ES-I3 (cell line): ENCODE measurements at regions not wholly inside any gene's neighbourhood (a gene's known extent, or its start where the extent isn't known, plus 50 kb on each side); places are given as distances from the start of the nearest gene placed in this dataset.

ENCODE experiments used
- H3K36me3 ChIP-seq: 2 replicates; pipeline ENCODE4 v1.6.1; 2013; ENCODE audit warnings: mild to moderate bottlenecking, low read length, control low read depth, moderate library complexity; ENCODE audit not compliant: insufficient read depth
- H3K4me1 ChIP-seq: 2 replicates; pipeline ENCODE4 v1.6.1; 2013; ENCODE audit warnings: mild to moderate bottlenecking, control low read depth, low read length; ENCODE audit not compliant: insufficient read depth
- H3K9ac ChIP-seq: 2 replicates; pipeline ENCODE4 v1.6.1; 2013; ENCODE audit warnings: low read depth, mild to moderate bottlenecking, low read length, moderate library complexity
- H3K9me3 ChIP-seq: 2 replicates; pipeline ENCODE4 v1.6.1; 2013; ENCODE audit warnings: mild to moderate bottlenecking, low read length, moderate library complexity; ENCODE audit not compliant: control insufficient read depth, insufficient read depth

DNA sequence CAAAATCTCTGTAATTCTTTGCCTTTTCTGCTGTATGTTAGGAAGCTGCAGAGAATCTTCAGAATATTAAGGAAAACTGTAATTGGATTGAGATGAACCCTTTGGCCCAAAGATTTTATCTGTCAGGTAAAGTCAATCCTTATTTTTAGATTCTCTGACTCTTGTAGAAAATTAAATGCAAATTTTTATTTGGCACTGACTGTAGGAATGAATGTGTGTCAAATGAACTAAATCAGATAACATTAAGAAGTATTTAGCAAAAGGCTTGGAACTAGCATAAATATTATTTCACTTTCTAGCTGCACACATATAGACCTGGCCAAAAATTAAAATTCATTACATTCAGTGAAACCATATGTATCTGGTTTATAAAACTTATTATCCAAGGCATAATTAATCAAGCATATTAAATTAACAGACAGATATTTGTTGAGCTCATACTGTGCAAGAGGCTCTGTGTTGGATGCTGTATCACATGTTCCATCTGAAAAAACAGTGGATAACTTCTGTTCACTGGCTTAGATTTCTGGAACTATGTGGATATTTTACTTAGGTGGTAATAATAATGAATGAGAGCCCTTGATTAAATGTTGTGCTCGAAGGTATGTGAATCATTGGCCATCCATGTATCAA, 124.8 kb downstream of the HDGFL1 start:
- Histone ChIP-seq H3K9ac (no peak overlapping the region), H3K9me3 (no peaks in the 10 kb centered on the region), H3K36me3 (no peaks in the 10 kb centered on the region), H3K4me1 (no peaks in the 10 kb centered on the region)

DNA sequence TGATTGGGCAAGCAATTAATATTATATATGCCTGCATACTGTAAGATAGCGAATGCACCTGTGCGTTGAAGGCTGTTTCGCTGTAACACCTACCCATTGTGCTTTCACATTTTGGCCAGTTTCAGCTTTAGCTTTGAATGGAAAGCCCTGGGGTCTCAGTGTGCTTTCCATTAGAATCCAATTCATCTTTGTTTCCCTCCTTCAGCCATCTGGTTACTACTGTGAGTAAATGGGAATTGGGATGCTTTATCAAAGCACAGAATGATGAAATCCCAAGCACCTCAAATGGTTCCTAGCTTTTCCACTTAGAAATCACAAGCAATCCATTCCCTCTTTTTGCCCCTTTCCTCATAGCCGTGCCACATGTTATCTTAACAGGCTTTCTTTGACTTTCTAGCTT, 127.1 kb downstream of the HDGFL1 start:
- H3K4me1 ChIP-seq: no peaks in the 10 kb centered on the region
- no peaks in the 10 kb centered on the region for H3K9me3 ChIP-seq
- no peaks in the 10 kb centered on the region for H3K36me3 ChIP-seq
- no peak overlapping the region for H3K9ac ChIP-seq

DNA sequence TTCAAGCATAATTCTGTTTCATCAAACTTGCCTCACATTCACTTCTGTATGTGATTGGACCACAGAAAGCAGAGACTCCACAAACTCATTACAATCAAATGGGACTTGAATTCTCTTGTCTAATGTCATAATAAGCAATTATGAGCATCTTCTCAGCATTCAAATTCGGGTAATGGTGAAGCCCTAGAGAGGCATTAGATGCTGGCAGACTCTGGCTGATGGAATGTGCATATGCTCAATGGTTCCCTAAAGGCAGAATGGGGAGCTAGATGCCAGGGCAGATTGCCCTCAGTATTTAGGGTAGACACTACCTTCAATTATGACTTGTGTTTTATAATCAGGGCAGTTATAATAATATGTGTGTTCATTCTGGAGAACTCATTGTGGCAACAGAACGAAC, 127.9 kb downstream of the HDGFL1 start:
- no peaks in the 10 kb centered on the region for H3K4me1 ChIP-seq
- no peaks in the 10 kb centered on the region for H3K9me3 ChIP-seq
- H3K36me3 ChIP-seq: no peaks in the 10 kb centered on the region
- H3K9ac ChIP-seq: no peak overlapping the region

DNA sequence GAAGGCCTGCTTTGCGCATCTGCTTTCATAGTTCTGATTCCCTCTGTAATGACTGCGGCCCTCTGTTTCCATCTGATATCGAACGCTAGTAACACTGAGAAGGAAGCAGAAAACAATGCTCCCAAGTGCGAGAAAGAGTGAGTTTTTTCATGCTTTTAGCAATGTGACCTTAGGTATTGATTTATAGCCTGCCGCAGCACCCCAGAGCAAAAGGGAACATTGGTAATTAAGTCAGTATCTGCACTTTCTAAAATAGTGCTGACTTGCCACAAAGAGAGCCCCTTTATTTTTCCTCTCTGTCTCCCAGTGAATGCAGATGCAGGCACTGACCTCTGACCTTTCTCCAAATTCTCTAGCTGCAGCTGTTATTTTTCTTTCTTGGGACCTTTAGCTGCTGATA, 129.8 kb downstream of the HDGFL1 start:
- no peak overlapping the region for H3K9ac ChIP-seq
- no peaks in the 10 kb centered on the region for H3K36me3 ChIP-seq
- no peaks in the 10 kb centered on the region for H3K9me3 ChIP-seq
- H3K4me1 ChIP-seq: no peaks in the 10 kb centered on the region

DNA sequence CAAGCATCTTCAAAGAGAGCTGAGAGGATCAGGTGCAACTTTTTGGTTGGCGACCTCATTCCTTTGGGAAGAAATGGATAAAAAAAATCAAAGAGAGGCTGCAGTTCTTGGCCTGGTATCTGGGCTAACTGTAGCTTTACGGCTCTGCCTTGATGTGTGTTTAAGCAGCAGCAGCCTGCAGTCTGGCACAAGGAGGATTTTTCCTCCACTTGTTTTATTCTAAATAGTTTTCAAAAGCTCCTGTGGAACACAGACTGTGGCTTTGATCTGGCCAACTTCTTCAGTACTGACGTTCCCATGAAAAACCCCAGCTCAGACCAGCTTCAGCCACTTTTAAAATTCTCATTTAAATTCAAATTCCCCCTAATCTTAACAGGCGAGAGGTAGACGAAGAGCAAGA, 137.3 kb downstream of the HDGFL1 start:
- no peaks in the 10 kb centered on the region for H3K9me3 ChIP-seq
- no peaks in the 10 kb centered on the region for H3K4me1 ChIP-seq

DNA sequence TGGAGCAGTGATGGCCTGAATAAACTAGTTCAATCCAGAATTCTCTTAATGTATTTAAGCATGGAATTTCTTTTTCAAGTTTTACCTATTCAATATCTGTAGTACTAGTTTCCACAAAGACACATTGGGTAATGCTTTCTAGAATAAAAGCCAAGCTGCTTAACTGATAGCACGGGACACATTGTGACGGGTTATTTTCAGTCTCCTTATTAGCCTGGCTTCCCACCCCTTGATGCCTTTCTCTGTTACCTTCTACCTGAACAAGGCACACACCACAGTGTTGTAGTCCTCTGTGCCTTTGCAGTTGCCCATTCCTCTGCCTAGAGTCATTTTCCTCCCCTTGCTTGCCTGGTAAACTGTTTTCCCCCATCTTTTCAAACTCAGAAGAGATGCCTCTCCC, 139.1 kb downstream of the HDGFL1 start:
- H3K9me3 ChIP-seq: no peaks in the 10 kb centered on the region
- H3K9ac ChIP-seq: no peak overlapping the region
- H3K4me1 ChIP-seq: no peaks in the 10 kb centered on the region
- H3K36me3 ChIP-seq: no peaks in the 10 kb centered on the region

More for the DNA sequence above, 137.3 kb downstream of the HDGFL1 start:
- Histone ChIP-seq H3K36me3 (no peaks in the 10 kb centered on the region), H3K9ac (no peak overlapping the region)

DNA sequence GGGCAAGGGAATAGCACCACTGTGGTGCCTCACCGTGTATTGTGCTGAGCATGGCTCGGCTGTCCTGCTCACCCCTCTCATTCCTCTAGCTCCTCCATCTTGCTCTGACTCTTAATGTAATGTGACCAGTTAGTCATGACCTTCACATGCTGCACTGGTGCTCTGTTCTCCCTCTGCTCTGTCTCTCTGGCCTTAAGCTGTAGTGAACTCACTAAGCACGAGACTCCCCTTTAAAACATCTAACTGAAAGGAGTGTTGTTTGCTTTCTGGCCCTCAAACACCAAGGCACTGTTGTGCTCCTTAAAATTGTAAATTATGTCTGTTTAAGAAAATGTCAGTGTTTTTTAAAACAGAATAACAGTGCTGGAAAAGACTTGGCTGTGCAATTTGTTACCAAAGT, 140.4 kb downstream of the HDGFL1 start:
- Histone ChIP-seq H3K36me3 (no peaks in the 10 kb centered on the region), H3K4me1 (no peaks in the 10 kb centered on the region), H3K9me3 (no peaks in the 10 kb centered on the region), H3K9ac (no peak overlapping the region)

DNA sequence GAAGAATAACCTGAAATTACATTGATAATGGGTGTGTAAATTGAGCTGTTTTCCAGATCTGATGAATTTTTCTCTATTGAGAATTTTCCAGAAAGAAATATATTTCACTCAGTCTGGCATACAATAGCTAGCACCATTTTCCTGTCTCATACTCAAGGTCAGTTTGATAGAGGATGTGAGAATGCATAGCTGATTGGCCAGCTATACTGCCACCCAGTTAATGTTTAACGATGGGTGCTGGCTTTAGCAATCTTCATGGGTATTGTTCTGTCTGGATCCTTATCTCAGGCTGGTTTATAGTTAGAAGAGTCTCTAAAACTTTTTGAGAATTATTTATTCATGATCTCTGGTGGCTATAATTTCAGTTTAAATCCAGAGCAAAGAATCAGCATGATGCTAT, 147.4 kb downstream of the HDGFL1 start:
- Histone ChIP-seq H3K9ac (no peak overlapping the region), H3K4me1 (no peaks in the 10 kb centered on the region), H3K9me3 (no peaks in the 10 kb centered on the region)

DNA sequence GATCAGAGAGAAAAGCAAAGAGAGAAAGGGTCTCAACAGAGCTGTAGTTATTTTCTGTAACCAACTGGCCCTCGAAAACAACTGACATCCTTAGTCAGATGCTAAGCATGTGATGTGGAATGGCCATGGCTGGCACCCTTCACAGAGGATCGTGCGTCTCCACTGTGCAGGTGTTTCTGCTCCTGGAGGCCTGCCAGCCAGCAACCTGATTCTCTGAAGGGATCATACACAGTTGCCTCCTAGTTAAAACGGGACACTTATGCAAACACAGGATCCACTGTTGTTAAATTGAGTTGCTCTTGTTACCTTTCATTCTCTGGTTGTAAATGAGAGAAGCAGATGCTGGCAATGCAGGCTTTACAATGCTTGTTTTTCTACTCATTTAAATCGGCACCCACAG, 148.5 kb downstream of the HDGFL1 start:
- no peaks in the 10 kb centered on the region for H3K4me1 ChIP-seq
- H3K9me3 ChIP-seq: peaks cover under 1% of the 10 kb centered on the region; the same call in 1 of the 2 replicates
- no peaks in the 10 kb centered on the region for H3K36me3 ChIP-seq
- no peak overlapping the region for H3K9ac ChIP-seq

More for the DNA sequence above, 147.4 kb downstream of the HDGFL1 start:
- no peaks in the 10 kb centered on the region for H3K36me3 ChIP-seq

DNA sequence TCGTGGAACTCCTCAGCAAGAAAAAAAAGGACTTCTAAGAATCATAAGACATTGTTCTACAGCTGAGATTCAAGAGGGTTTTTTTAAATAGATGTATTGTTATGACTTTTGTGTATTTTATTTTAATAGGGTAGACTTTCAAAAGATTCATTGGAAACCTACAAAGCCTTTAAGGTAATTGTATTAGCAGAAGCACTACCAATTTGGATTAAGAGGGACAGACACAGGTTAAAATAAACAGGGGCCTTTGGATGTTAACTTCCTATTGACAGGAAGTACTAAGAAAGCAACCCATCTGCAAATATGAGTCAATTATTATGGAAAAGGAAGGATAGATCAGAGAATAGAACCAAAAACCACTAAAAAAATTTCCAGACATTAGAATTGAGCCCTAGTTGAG, 153.5 kb downstream of the HDGFL1 start:
- Histone ChIP-seq H3K9me3 (peaks cover 8% of the 10 kb centered on the region; the same call in 1 of the 2 replicates), H3K4me1 (no peaks in the 10 kb centered on the region)

DNA sequence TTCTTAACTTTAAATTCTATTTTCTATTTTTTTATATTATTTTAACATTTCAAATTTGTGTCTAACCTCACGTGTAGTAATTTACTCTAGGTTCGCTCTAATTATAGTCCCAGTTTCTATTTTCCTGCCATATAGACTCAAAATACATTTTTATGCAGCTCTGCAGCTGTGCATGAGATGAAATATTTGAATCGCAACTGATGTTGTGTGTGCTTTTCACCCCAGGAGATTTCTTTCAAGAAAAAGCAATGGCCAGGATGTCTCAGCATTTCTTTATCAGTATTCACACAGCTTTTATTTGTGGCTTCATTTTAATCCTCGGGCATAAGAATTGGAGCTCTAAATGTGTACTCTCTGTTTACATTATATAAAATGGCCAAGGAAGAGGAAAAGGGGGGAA, 157.6 kb downstream of the HDGFL1 start:
- H3K36me3 ChIP-seq: no peaks in the 10 kb centered on the region
- peaks cover 8% of the 10 kb centered on the region; the same call in 1 of the 2 replicates for H3K9me3 ChIP-seq
- H3K4me1 ChIP-seq: no peaks in the 10 kb centered on the region
- H3K9ac ChIP-seq: no peak overlapping the region

More for the DNA sequence above, 153.5 kb downstream of the HDGFL1 start:
- Histone ChIP-seq H3K36me3 (no peaks in the 10 kb centered on the region), H3K9ac (no peak overlapping the region)

DNA sequence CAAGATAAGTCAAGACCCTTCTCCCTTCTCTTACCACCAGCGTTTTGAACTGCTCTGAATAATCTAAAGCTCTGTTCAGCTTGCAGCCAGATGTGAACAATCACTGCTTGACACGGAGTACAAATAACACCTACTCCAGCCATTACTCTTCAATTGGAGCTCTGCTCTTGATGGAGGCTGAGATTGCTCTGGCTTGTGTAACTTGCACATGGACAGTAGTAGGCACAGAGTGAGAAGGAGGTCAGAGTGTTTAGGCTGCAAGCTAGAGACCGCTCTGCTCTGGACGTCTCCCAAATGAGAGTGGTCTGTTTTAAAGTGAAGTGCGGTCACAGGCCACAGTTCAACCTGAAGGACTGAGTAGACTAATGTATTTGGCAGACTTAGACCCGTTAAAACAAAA, 158.3 kb downstream of the HDGFL1 start:
- H3K36me3 ChIP-seq: no peaks in the 10 kb centered on the region
- H3K4me1 ChIP-seq: no peaks in the 10 kb centered on the region
- H3K9ac ChIP-seq: no peak overlapping the region
- peaks cover 8% of the 10 kb centered on the region; the same call in 1 of the 2 replicates for H3K9me3 ChIP-seq

DNA sequence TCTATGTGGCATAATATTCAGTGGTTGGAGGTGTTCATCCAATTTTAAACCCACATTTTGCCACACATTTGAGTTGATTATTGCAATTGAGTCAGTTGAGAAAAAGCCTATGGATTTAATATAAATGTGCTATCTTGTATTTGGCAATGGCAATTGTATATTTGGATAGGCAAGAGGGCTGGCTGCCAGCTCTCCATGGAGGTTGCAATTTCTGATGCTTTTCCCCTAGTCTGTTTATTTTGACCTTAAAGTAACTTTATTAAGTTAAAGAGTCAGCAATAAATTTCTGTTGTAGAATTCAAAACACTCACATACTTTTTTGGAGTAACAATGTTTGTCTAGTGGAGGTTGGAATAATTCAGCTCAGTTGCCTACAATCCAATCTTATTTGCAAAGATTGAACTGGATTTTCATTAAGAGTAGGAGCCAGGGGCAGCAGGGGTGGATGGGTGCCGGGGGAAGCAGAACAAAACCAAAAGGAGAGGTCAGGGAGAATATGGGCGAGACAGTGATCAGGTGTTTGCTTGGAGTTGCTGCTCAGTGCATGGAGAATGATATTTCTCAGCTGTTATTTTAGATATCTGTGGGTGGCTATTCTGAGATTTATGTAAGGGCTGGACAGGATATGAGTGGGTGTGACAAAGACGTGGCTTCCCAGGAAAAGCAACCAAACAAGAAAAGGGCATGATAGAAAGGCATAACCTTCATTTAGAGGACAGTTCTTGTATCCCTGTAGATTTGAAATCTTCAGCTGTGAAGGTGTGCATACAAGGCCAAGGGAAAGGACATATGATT, 163.0 kb downstream of the HDGFL1 start:
- Histone ChIP-seq H3K9ac (no peak overlapping the region), H3K9me3 (no peaks in the 10 kb centered on the region), H3K4me1 (peaks cover 12% of the 10 kb centered on the region; the same call in 1 of the 2 replicates), H3K36me3 (no peaks in the 10 kb centered on the region)

DNA sequence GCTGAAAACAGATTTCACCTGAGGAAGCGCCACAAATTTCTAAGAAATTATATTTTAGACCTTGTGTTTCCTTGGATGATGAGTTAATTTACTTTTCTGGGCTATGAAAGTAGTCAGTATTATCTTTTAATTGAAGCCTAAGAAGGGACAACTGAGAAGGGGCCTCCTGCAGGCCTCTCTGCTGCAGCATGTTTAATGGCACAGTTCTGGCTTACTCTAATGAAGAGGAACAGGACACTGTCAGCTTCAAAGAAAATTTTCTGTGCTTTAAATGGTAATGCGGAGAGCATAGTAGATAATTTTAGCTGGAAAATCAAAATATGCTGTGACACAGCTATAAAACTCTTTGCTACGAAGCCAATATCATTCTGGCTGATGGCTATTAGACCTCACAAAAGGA, 167.4 kb downstream of the HDGFL1 start:
- no peaks in the 10 kb centered on the region for H3K9me3 ChIP-seq
- H3K4me1 ChIP-seq: peaks cover 12% of the 10 kb centered on the region; the same call in 1 of the 2 replicates
- no peaks in the 10 kb centered on the region for H3K36me3 ChIP-seq
- H3K9ac ChIP-seq: no peak overlapping the region

DNA sequence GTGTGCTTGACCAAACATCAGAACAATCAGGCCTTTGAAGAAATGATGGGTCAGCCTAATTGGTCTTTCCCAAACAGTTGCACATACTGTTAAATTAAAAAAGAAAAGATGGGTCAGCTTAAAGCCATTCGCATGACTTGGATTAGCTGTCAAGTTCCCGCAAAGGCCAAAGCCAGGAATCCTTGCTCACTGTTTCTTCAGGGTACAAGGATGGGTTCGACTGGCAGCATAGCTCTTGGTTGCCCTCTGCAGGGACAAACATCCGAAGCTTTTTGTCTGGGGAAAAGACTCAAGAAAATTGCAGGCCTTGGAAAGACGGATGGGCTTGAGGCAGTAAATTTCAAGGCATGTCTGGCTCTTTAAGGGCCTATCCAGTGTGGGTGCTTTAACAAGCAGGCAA, 168.0 kb downstream of the HDGFL1 start:
- H3K9ac ChIP-seq: no peak overlapping the region
- H3K4me1 ChIP-seq: peaks cover 12% of the 10 kb centered on the region; the same call in 1 of the 2 replicates
- no peaks in the 10 kb centered on the region for H3K9me3 ChIP-seq
- no peaks in the 10 kb centered on the region for H3K36me3 ChIP-seq
